GM18502 (cell line): ENCODE measurements at regions not wholly inside any gene's neighbourhood (a gene's known extent, or its start where the extent isn't known, plus 50 kb on each side); places are given as distances from the start of the nearest gene placed in this dataset.
"Not testable (repeated sequence)": the region's sequence is repeated elsewhere in the genome, so short reads cannot be mapped to it uniquely, and the experiment has no call there.

Source experiments
- ATAC-seq: cut with Tn5 transposase; IDR thresholded peaks from one replicate; pipeline ENCODE4 v1.9.1; 2021; ENCODE audit warnings: mild to moderate bottlenecking; ENCODE audit not compliant: unreplicated experiment, poor library complexity

GRCh38 chr3:72071624-72072023, 286.7 kb upstream of the PROK2 start:
- no peak for ATAC-seq

DNA sequence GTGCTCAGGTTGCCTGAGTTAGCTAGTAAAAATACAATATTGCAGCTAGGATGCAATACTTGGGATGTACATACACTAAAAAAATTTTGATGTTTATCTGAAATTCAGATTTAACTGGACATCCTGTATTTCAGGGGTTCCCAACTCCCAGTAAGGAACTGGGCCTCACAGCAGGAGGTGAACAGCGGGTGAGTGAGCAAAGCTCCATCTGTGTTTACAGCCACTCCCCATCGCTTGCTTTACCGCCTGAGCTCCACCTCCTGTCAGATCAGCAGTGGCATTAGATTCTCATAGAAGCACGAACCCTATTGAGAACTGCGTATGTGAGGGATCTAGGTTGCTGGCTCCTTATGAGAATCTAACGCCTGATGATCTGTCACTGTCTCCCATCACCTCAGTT, 285.1 kb upstream of the PROK2 start:
- no peak for ATAC-seq

GRCh38 chr3:72069543-72069942, 284.6 kb upstream of the PROK2 start:
- no peak for ATAC-seq

GRCh38 chr3:72068621-72069020, 283.7 kb upstream of the PROK2 start:
- no peak for ATAC-seq

DNA sequence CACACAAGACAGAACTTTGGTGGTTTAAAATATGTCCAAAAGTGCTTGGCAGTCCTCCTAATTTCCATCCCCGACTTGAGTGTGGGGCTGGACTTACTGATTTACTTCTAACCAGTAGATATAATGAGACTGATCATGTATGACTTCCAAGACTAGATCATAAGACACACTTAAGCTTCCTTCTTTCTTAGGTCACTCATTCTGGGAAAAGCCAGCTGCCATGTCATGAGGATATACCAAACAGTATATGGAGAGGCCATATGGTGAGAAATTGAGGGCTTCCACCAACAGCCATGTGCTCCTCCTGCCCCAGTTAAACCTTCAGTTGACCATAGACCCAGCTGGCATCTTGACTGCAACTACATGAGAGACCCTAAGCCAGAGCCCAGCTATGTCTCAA, 282.8 kb upstream of the PROK2 start:
- ATAC-seq: no peak

DNA sequence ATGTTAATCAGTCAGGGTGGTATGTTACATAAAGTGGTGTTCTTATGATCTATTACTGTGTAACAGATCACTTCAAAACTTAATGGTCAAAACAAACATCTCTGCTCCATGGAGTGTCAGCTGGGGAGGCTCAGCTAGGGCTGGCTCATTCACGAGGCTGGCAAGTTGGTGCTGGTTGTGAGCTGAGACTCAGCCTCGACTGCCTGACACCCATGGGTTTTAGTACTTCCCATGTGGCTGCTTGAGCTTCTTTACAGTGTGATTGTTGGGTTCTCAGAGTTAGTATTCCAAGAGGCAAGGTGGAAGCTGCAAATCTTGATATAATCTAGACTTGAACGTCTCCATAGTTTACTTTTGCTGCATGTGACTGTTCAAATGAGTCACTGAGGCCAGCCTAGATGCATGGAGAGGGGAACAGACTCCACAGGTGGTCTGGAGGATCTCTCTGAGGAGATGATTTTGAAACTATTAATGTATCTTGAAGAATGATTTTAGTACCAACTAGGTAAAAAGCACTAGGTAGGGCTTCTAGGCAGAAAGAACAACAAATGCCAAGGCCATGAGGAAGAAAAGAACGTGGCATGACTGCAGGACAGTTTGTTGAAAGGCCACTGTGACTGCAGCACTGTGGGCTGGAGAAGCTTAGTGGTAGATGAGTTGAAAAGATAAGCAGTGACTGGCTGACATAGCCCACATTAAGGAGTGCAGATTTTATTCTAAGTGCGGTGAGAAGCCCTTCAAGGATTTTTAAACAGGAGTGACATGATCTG, 281.1 kb upstream of the PROK2 start:
- ATAC-seq: no peak

- no peak for ATAC-seq
Measured at GRCh38 chr3:72065236-72065635, 280.3 kb upstream of the PROK2 start.

- not testable (repeated sequence) for ATAC-seq
Measured at GRCh38 chr3:72064727-72065126, 279.8 kb upstream of the PROK2 start.

DNA sequence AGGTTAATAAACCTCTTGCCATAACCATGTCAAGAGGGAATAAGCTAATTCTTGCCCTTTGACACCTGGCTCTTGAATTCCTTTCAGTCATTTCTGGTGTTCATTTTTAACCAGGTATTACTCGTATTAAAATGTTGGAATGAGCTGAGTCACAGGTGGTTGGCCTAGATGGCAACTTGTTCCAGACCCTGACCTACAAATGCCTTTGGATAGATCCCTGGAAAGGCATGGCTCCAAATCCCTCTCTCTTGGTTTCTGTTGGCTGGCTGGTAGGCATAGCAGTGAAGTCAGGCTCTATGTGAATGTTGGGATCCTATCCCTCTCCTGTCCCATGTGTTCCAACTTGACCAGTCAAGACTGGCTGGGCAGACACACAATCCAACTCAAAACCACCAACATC, 277.1 kb upstream of the PROK2 start:
- no peak for ATAC-seq

DNA sequence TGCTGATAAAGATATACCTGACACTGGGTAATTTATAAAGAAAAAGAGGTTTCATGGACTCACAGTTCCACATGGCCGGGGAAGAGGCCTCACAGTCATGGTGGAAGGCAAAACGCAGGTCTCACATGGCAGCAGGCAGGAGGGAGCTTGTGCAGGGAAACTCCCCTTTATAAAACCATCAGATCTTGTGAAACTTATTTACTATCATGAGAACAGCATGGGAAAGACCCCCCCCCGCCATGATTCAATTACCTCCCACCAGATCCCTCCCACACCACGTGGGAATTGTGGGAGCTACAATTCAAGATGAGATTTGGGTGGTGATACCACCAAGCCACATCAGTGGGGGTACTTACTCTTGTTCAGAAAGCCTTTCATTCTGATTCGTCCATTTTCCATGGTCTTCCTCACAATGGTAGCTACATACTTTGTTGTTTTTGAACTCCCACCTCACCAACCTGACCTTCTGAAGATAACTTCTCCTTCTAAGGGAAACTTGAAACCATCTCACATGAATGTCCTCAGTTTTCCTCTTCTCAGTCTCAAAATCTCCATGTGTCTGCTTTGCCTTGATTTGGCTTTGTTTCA, 275.6 kb upstream of the PROK2 start:
- no peak for ATAC-seq

GRCh38 chr3:72058493-72059081, 273.6 kb upstream of the PROK2 start:
- ATAC-seq: no peak

GRCh38 chr3:72055436-72055835, 270.5 kb upstream of the PROK2 start:
- no peak for ATAC-seq

- no peak for ATAC-seq
Measured at GRCh38 chr3:72054976-72055375, 270.0 kb upstream of the PROK2 start.

- ATAC-seq: no peak
Measured at GRCh38 chr3:72052841-72053409, 268.0 kb upstream of the PROK2 start.

GRCh38 chr3:72050771-72051170, 265.8 kb upstream of the PROK2 start:
- ATAC-seq: no peak

DNA sequence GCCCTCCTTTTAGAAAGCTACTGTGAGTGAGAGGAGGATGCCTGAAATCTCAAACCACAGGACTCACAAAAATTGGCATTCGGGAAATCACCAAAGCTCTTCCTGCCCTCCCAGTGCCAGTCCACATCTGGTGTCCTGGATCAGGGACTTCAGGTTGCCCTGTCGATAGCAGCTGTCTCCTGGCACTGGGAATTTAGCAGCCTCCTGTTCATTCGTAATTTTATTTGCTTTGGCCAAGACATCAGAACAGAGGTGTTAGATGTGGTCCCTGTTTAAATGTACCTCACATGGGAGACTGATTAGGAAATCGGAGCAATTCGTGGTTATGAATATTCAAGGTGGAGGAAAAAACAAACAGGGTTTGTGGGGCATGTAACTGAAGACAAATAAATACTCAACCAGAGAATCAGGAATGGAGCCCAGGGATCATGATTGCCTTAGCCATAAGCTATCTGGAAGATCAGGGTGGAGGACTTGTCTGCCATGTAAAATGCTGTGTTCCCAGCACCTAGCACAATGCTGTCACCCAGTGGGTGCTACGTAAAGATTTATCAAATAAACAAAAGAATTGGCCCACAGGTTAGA, 265.2 kb upstream of the PROK2 start:
- ATAC-seq: no peak

GRCh38 chr3:72049300-72049699, 264.4 kb upstream of the PROK2 start:
- no peak for ATAC-seq

- ATAC-seq: no peak
Measured at GRCh38 chr3:72048873-72049272, 263.9 kb upstream of the PROK2 start.

GRCh38 chr3:72047221-72047871, 262.4 kb upstream of the PROK2 start:
- ATAC-seq: no peak

- ATAC-seq: no peak
Measured at GRCh38 chr3:72044231-72044855, 259.4 kb upstream of the PROK2 start.
